ENCODE measurements at regions not wholly inside any gene's neighbourhood (a gene's known extent, or its start where the extent isn't known, plus 50 kb on each side); places are given as distances from the start of the nearest gene placed in this dataset.

DNA sequence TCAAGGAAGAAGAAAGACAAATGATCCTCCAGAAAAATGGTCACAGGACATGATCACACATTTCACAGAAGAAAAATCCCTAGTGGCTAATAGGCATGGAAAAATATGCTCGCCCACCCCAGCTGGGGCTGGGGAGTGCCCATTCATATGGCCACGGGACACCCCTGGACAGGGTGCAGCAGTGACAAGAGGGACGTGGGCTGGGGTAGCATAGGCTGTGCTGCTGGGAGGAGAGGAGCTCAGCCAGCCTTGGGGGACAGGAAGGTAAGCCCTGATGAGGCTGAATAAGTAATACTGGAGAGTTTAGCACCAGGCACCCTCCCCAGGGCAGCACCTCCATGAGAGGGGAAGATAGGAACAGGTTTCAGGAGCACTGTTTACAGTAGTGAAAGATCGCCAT, 254.9 kb upstream of the HS6ST1 start:
- TF ChIP-seq HIVEP1 (CRISPR knock-in tag; IDR thresholded peaks at IDR 0.05) (no peak), SRF (IDR thresholded peaks at IDR 0.05; ENCODE audit: low read depth, low read length) (no peak), MLLT10 (CRISPR knock-in tag; IDR thresholded peaks at IDR 0.05) (no peak), TOE1 (CRISPR knock-in tag; IDR thresholded peaks at IDR 0.05) (no peak), EZH2 (conservative IDR thresholded peaks at IDR 0.05; ENCODE audit: low read depth, low read length) (no peak), ZBTB33 (CRISPR knock-in tag; IDR thresholded peaks at IDR 0.05) (no peak), ZNF431 (CRISPR knock-in tag; IDR thresholded peaks at IDR 0.05; ENCODE audit: borderline replicate concordance, low read depth) (no peak), ZNF503 (CRISPR knock-in tag; IDR thresholded peaks at IDR 0.05) (no peak), CTCF (CRISPR knock-in tag; IDR thresholded peaks at IDR 0.05) (no peak)
- TF ChIP-seq, protein P1, sequence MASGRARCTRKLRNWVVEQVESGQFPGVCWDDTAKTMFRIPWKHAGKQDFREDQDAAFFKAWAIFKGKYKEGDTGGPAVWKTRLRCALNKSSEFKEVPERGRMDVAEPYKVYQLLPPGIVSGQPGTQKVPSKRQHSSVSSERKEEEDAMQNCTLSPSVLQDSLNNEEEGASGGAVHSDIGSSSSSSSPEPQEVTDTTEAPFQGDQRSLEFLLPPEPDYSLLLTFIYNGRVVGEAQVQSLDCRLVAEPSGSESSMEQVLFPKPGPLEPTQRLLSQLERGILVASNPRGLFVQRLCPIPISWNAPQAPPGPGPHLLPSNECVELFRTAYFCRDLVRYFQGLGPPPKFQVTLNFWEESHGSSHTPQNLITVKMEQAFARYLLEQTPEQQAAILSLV (CRISPR knock-in tag; IDR thresholded peaks at IDR 0.05; ENCODE audit: borderline replicate concordance): no peak
